Heart left ventricle (tissue), 16 donors: ENCODE measurements at regions not wholly inside any gene's neighbourhood (a gene's known extent, or its start where the extent isn't known, plus 50 kb on each side); places are given as distances from the start of the nearest gene placed in this dataset.

Experiments
- ATAC-seq, 4 donors: fragments of 200-7000 bp; cut with Tn5 transposase; one replicate each; pipeline ENCODE4 v1.9.1; 2020 to 2022; ENCODE audit warnings: moderate library complexity in 4 of 4, mild to moderate bottlenecking in 3 of 4, moderate number of reproducible peaks in 1 of 4
- DNase-seq, 5 donors: peaks; one replicate each; pipeline ENCODE4 v3.0.0-alpha.2; 2020
- H3K27ac ChIP-seq, 12 donors: fragments of 200-600 bp; sonication (generic) in 4 of 12; one replicate each; pipeline versions ENCODE4 v1.5.0 to v1.8.0; 2016 to 2022; ENCODE audit warnings: mild to moderate bottlenecking in 2 of 12
- H3K27me3 ChIP-seq, 9 donors: fragments of 200-600 bp; sonication (generic) in 2 of 9; one replicate each; pipeline versions ENCODE4 v1.5.1 to v1.8.0; 2016 to 2022; ENCODE audit warnings: mild to moderate bottlenecking in 3 of 9
- H3K36me3 ChIP-seq, 9 donors: fragments of 200-600 bp; sonication (generic) in 2 of 9; one replicate each; pipeline versions ENCODE4 v1.5.0 to v1.8.0; 2018 to 2022; ENCODE audit warnings: mild to moderate bottlenecking in 2 of 9
- H3K4me1 ChIP-seq, 12 donors: fragments of 200-600 bp; sonication (generic) in 4 of 12; one replicate each; pipeline versions ENCODE4 v1.5.0 to v1.8.0; 2016 to 2022; ENCODE audit warnings: mild to moderate bottlenecking in 3 of 12
- H3K4me3 ChIP-seq, 12 donors: fragments of 200-600 bp; sonication (generic) in 4 of 12; one replicate each; pipeline versions ENCODE4 v1.5.0 to v1.8.0; 2017 to 2022; ENCODE audit warnings: mild to moderate bottlenecking in 9 of 12, moderate library complexity in 4 of 12
- H3K9me3 ChIP-seq, 12 donors: fragments of 200-600 bp; sonication (generic) in 4 of 12; one replicate each; pipeline versions ENCODE4 v1.5.0 to v1.8.0; 2016 to 2022; ENCODE audit warnings: mild to moderate bottlenecking in 1 of 12
- CTCF ChIP-seq, 12 donors: fragments of 200-600 bp; sonication (generic) in 4 of 12; IDR thresholded peaks; one replicate each; pipeline versions ENCODE4 v1.5.0 to v1.8.0; 2018 to 2022; ENCODE audit warnings: antibody characterized with exemption in 12 of 12, mild to moderate bottlenecking in 5 of 12
- POLR2A ChIP-seq, 2 donors: fragments of 450-650 bp; IDR thresholded peaks; one replicate each; pipeline ENCODE4 v1.6.1; 2017; ENCODE audit warnings: antibody characterized with exemption in 2 of 2, mild to moderate bottlenecking in 2 of 2, moderate library complexity in 2 of 2
- WGBS, 4 donors: extraction: QIAGEN DNeasy Blood & Tissue Kit in 2 of 4; methylation state at CpG; one replicate each; pipeline versions ENCODE4 v1.1.5 to v1.1.7; 2013 to 2018; 5-methylcytosine and 5-hydroxymethylcytosine counted together
- intact Hi-C, 10 donors: fragments of 100-400 bp; cut with DNase I; formaldehyde crosslinking; loops; one replicate each; pipeline versions ENCODE4 v1.11.1 to v1.14.2; 2022
- donor health status: ischemic (EF 13 %, LVEDD 7.1; RV severe dilation, severe dysfunction).
- donor health status: healthy with polysubstance abuse.
- donor health status: DM: no; HTN: yes; CAD: no.
- donor health status: DM: no; HTN: no; CAD: no.
- donor health status: ischemic (EF 25% LVEDD 6.9; RV normal size, moderate dysfunction).
- donor health status: ischemic (EF 25% LVEDD 5.7; RV mildly dilated, moderate dysfunction).
- donor health status: healthy.
- donor health status: DM: yes; HTN: yes; CAD: no.
- donor health status: ischemic (EF 35%, LVEDD 5.7; RV mildly dilated, moderate dysfunction).
- donor health status: nonischemic (EF 11% LVEDD 7.7; RV severe dilation, severe dysfunction).
- donor health status: DM: yes; HTN: yes; CAD: no.
- donor health status: PGD.
- donor health status: ischemic (EF 29% LVEDD 5.4; RV normal size, mild dysfunction).
- donor health status: nonischemic (EF 23%, LVEDD 6.1; RV moderate dilation, normal function).

GRCh38 chr4:130309221-130309620 is 1213.3 kb downstream of the C4orf33 start:
- H3K36me3 ChIP-seq: no peaks in the 10 kb centered on the region
- H3K27me3 ChIP-seq: no peaks in the 10 kb centered on the region
- TF ChIP-seq CTCF (IDR thresholded peaks at IDR 0.05): no peak
- no peak for TF ChIP-seq POLR2A (IDR thresholded peaks at IDR 0.05)
- DNase-seq (no peak), ATAC-seq (no peak)
- 78 to 90% (median 87%) methylated on average over 2 of the region's 2 CpGs for WGBS, 4 donors
- H3K4me1 ChIP-seq: no peaks in the 10 kb centered on the region
- intact Hi-C loops: no loop called here
- H3K9me3 ChIP-seq: no peaks in the 10 kb centered on the region
- no peak overlapping the region for H3K4me3 ChIP-seq
- H3K27ac ChIP-seq: no peak overlapping the region

GRCh38 chr4:130322439-130322838 is 1226.5 kb downstream of the C4orf33 start:
- TF ChIP-seq POLR2A (IDR thresholded peaks at IDR 0.05) (no peak), CTCF (IDR thresholded peaks at IDR 0.05) (no peak)
- DNase-seq (no peak), ATAC-seq (no peak)
- no peaks in the 10 kb centered on the region for H3K9me3 ChIP-seq
- H3K27me3 ChIP-seq: no peaks in the 10 kb centered on the region
- intact Hi-C loops: no loop called here
- H3K27ac ChIP-seq: no peak overlapping the region
- H3K4me1 ChIP-seq: no peaks in the 10 kb centered on the region
- H3K4me3 ChIP-seq: no peak overlapping the region
- H3K36me3 ChIP-seq: no peaks in the 10 kb centered on the region

GRCh38 chr4:130329036-130329435 is 1233.1 kb downstream of the C4orf33 start:
- Histone ChIP-seq H3K27me3 (no peaks in the 10 kb centered on the region), H3K4me3 (no peak overlapping the region), H3K36me3 (no peaks in the 10 kb centered on the region), H3K4me1 (no peaks in the 10 kb centered on the region), H3K27ac (no peak overlapping the region), H3K9me3 (no peaks in the 10 kb centered on the region)
- DNase-seq (no peak), ATAC-seq (no peak)
- TF ChIP-seq CTCF (IDR thresholded peaks at IDR 0.05) (no peak), POLR2A (IDR thresholded peaks at IDR 0.05) (no peak)
- intact Hi-C loops: no loop called here

- H3K4me3 ChIP-seq: no peak overlapping the region
- no peak for ATAC-seq
- DNase-seq: no peak
- no peaks in the 10 kb centered on the region for H3K4me1 ChIP-seq
- no peaks in the 10 kb centered on the region for H3K27me3 ChIP-seq
- intact Hi-C loops: no loop called here
- TF ChIP-seq POLR2A (IDR thresholded peaks at IDR 0.05): no peak
- TF ChIP-seq CTCF (IDR thresholded peaks at IDR 0.05): no peak
- no peaks in the 10 kb centered on the region for H3K9me3 ChIP-seq
- H3K36me3 ChIP-seq: no peaks in the 10 kb centered on the region
- 76 to 85% (median 80%) methylated on average over 4 of the region's 4 CpGs for WGBS, 4 donors
- H3K27ac ChIP-seq: no peak overlapping the region
Observed at GRCh38 chr4:130333241-130333759, 1237.3 kb downstream of the C4orf33 start.
